K562 (cell line): ENCODE measurements at regions not wholly inside any gene's neighbourhood (a gene's known extent, or its start where the extent isn't known, plus 50 kb on each side); places are given as distances from the start of the nearest gene placed in this dataset.

ENCODE experiments used
- ATAC-seq: fragments of 200-7000 bp; cut with Tn5 transposase; 3 replicates; pipeline ENCODE4 v1.9.1; 2020; ENCODE audit warnings: moderate library complexity
- BruUV-seq: library from RNA; stranded (reverse); fragments of 400-500 nt; replicated peaks from 2 replicates; lab custom pipeline; 2021; lab: Mats Ljungman, UMichigan
- CTCF ChIA-PET: fragments of 300-600 bp; formaldehyde crosslinking; extraction: SDS; loops from one replicate; lab custom pipeline; 2021; ENCODE audit warnings: low intra/inter-chr PET ratio; lab: Yijun Ruan, JAX
- POLR2A ChIA-PET: fragments of 300-600, 350-650 bp; sonication (Branson Sonifier 250); formaldehyde crosslinking; extraction: SDS; loops from one replicate; lab custom pipeline; 2021; ENCODE audit warnings: antibody characterized with exemption, inconsistent platforms; lab: Yijun Ruan, JAX
- DNase-seq, 4 experiments: peaks; one replicate each; pipeline versions ENCODE4 v3.0.0 to v3.0.0-alpha.2; 2011 to 2018; ENCODE audit warnings: low spot score in 3 of 4, mixed read lengths in 3 of 4; ENCODE audit errors: extremely low read depth in 1 of 4
- FAIRE-seq: peaks from 2 replicates; lab custom pipeline; 2011; peaks lifted over from hg19 to GRCh38; lab: Jason Lieb, UNC
- H2AFZ ChIP-seq: 2 replicates; pipeline ENCODE4 v1.6.0; 2011; ENCODE audit warnings: low read depth, low read length, control low read depth, inconsistent platforms
- H3K27ac ChIP-seq: fragments of 200-600 bp; 3 replicates; pipeline ENCODE4 v1.8.0; 2011; ENCODE audit warnings: low read depth, mild to moderate bottlenecking, control low read depth, inconsistent platforms, low read length, moderate library complexity, mixed read lengths; ENCODE audit errors: extremely low read depth
- H3K27me3 ChIP-seq, 2 experiments: fragments of 300-600 bp in 1 of 2; 2 replicates in 1 of 2; 3 replicates in 1 of 2; pipeline versions ENCODE4 v1.6.0 to v1.8.0; 2011; ENCODE audit warnings: inconsistent platforms in 2 of 2, low read length in 2 of 2, mild to moderate bottlenecking in 1 of 2, mixed read lengths in 1 of 2, moderate library complexity in 1 of 2; ENCODE audit not compliant: control insufficient read depth in 2 of 2, insufficient read depth in 2 of 2
- H3K36me3 ChIP-seq: fragments of 300-600 bp; 3 replicates; pipeline ENCODE4 v1.8.0; 2011; ENCODE audit warnings: mild to moderate bottlenecking, low read length, inconsistent platforms; ENCODE audit not compliant: control insufficient read depth, insufficient read depth
- H3K4me1 ChIP-seq, 2 experiments: fragments of 200-600 bp in 1 of 2; replicated peaks in 1 of 2; 2 replicates in 1 of 2; 3 replicates in 1 of 2; pipeline versions ENCODE4 v1.5.1 to v1.8.0; 2011; ENCODE audit warnings: inconsistent platforms in 2 of 2, low read length in 2 of 2, mild to moderate bottlenecking in 1 of 2, mixed read lengths in 1 of 2, moderate library complexity in 1 of 2; ENCODE audit not compliant: control insufficient read depth in 2 of 2, insufficient read depth in 2 of 2
- H3K4me2 ChIP-seq: 2 replicates; pipeline ENCODE4 v1.6.1; 2011; ENCODE audit warnings: low read length, control low read depth, inconsistent platforms, mixed read lengths; ENCODE audit not compliant: insufficient read depth
- H3K4me3 ChIP-seq: fragments of 200-600 bp; sonication (generic), shearing (Covaris generic); 2 replicates; pipeline ENCODE4 v1.5.1; 2016; ENCODE audit warnings: control low read depth, inconsistent platforms
- H3K79me2 ChIP-seq: fragments of 200-600 bp; 3 replicates; pipeline ENCODE4 v1.8.0; 2011; ENCODE audit warnings: low read length, inconsistent platforms; ENCODE audit not compliant: control insufficient read depth, insufficient read depth
- H3K9ac ChIP-seq, 2 experiments: 2 replicates each; pipeline versions ENCODE4 v1.6.0 to v1.6.1; 2011; ENCODE audit warnings: low read depth in 2 of 2, low read length in 2 of 2, control low read depth in 1 of 2, inconsistent platforms in 1 of 2, mild to moderate bottlenecking in 1 of 2, mixed read lengths in 1 of 2; ENCODE audit not compliant: insufficient read depth in 1 of 2
- H3K9me1 ChIP-seq: one replicate; pipeline ENCODE4 v1.6.0; 2011; ENCODE audit warnings: inconsistent platforms, mild to moderate bottlenecking, low read length, moderate library complexity; ENCODE audit not compliant: control insufficient read depth, insufficient read depth
- H3K9me3 ChIP-seq: replicated peaks from 2 replicates; pipeline ENCODE4 v1.5.1; 2011; ENCODE audit warnings: low read depth, low read length, inconsistent platforms; ENCODE audit not compliant: control insufficient read depth, insufficient read depth
- H4K20me1 ChIP-seq: replicated peaks from 2 replicates; pipeline ENCODE4 v1.6.1; 2011; ENCODE audit warnings: low read length, inconsistent platforms, mixed read lengths; ENCODE audit not compliant: control insufficient read depth, insufficient read depth
- ASH1L ChIP-seq: fragments of 450-650 bp; IDR thresholded peaks from 2 replicates; pipeline ENCODE4 v1.6.1; 2018; ENCODE audit warnings: borderline replicate concordance, mild to moderate bottlenecking, low read depth; ENCODE audit not compliant: partially characterized antibody
- FOXP4 ChIP-seq: sonication (generic); formaldehyde crosslinking; IDR thresholded peaks from 2 replicates; pipeline ENCODE4 v1.8.0; 2022; ENCODE audit warnings: mild to moderate bottlenecking, missing genetic modification reagents, borderline replicate concordance
- GMEB1 ChIP-seq: fragments of 250-450 bp; sonication (Bioruptor Pico); IDR thresholded peaks from 2 replicates; pipeline ENCODE4 v1.4.0; 2020; ENCODE audit warnings: mild to moderate bottlenecking
- RBM39 ChIP-seq: fragments of 200-400 bp; formaldehyde crosslinking; optimal IDR thresholded peaks from 2 replicates; pipeline ENCODE3; 2018; ENCODE audit warnings: low read depth, low read length
- RFX7 ChIP-seq: fragments of 250-450 bp; sonication (Bioruptor Pico); IDR thresholded peaks from 2 replicates; pipeline ENCODE4 v1.5.1; 2021; ENCODE audit warnings: mild to moderate bottlenecking
- THRAP3 ChIP-seq: fragments of 450-650 bp; IDR thresholded peaks from 2 replicates; pipeline ENCODE4 v1.6.1; 2016; ENCODE audit warnings: mild to moderate bottlenecking, inconsistent platforms, borderline replicate concordance
- ZFPM2 ChIP-seq: fragments of 250-450 bp; sonication (Bioruptor Pico); IDR thresholded peaks from 2 replicates; pipeline ENCODE4 v1.5.1; 2022; ENCODE audit warnings: mild to moderate bottlenecking
- ZNF12 ChIP-seq: sonication (generic); formaldehyde crosslinking; IDR thresholded peaks from 2 replicates; pipeline ENCODE4 v1.4.0; 2020; ENCODE audit warnings: mild to moderate bottlenecking, missing genetic modification reagents
- ZNF143 ChIP-seq: sonication (generic); formaldehyde crosslinking; IDR thresholded peaks from 2 replicates; pipeline ENCODE4 v1.9.0; 2022; ENCODE audit warnings: mild to moderate bottlenecking, missing genetic modification reagents
- WGBS: fragments of 100-300 bp; shearing (Covaris generic); methylation state at CpG from one replicate; pipeline ENCODE4 v1.1.6; 2016; ENCODE audit warnings: low coverage, mixed read lengths; ENCODE audit not compliant: insufficient coverage; ENCODE audit errors: missing lambda C conversion rate; 5-methylcytosine and 5-hydroxymethylcytosine counted together
- in situ Hi-C: fragments of 300-500 bp; cut with MboI; formaldehyde crosslinking; loops from 4 replicates; pipeline ENCODE4 v1.15.0; 2018; ENCODE audit warnings: inconsistent platforms, mixed read lengths
- intact Hi-C: fragments of 100-400 bp; cut with micrococcal nuclease; formaldehyde crosslinking; loops from 2 replicates; pipeline ENCODE4 v1.14.2; 2022
- TF ChIP-seq, protein P1 (sequence below): IDR thresholded peaks from 2 replicates; pipeline ENCODE4 v1.6.1; 2016; ENCODE audit warnings: missing genetic modification characterization, missing compliant biosample characterization
- TF ChIP-seq, protein P2 (sequence below): fragments of 450-650 bp; IDR thresholded peaks from one replicate; pipeline ENCODE4 v1.6.1; 2018; ENCODE audit warnings: mild to moderate bottlenecking, moderate library complexity; ENCODE audit not compliant: partially characterized antibody

DNA sequence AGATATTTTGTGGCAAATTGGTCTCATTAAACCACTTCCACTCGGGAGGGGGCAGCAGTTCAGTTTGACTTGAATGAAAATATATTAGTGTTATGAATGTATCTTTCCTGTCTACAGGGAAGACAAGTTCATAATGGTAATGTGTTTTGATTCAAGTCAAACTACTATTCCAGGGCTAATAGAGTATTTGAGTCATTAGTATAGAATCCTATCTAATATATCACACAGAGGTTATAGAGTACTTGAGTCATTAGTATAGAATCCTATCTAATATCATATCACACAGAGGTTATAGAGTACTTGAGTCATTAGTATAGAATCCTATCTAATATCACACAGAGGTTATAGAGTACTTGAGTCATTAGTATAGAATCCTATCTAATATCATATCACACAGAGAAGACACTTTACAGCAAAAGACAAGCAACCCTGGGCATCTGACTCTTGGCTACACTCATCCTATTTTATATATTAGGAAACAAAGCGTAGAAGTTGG lies 199.7 kb upstream of the MAGI2 start (continued):
- TF ChIP-seq, protein P1, sequence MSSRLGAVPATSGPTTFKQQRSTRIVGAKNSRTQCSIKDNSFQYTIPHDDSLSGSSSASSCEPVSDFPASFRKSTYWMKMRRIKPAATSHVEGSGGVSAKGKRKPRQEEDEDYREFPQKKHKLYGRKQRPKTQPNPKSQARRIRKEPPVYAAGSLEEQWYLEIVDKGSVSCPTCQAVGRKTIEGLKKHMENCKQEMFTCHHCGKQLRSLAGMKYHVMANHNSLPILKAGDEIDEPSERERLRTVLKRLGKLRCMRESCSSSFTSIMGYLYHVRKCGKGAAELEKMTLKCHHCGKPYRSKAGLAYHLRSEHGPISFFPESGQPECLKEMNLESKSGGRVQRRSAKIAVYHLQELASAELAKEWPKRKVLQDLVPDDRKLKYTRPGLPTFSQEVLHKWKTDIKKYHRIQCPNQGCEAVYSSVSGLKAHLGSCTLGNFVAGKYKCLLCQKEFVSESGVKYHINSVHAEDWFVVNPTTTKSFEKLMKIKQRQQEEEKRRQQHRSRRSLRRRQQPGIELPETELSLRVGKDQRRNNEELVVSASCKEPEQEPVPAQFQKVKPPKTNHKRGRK (tag): no peak
- TF ChIP-seq, all 486 proteins: peak for 0

DNA sequence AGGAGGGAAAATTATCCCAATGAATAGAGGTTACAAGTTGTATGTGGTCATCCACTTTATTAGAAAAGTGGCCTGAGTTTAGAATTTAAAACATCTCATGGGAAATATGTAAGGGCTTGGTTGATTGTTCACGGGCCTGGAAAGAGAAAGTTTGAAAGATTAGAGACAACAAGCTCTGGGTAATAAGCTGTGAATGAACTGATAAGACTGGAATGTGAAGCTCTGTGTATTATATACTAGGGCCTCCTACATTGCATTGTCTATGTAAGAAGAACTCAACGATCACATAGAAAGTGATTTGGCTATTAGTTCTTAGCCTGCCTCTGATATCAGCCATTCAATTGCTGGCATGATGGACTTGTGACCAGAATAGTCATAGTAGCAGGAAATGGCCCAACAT lies 199.2 kb upstream of the MAGI2 start:
- no TSS peak for BruUV-seq
- no peak overlapping the region for H3K4me3 ChIP-seq
- no peak overlapping the region for H3K4me2 ChIP-seq
- H3K9ac ChIP-seq: no peak overlapping the region
- no peak for DNase-seq
- no peaks in the 10 kb centered on the region for H3K79me2 ChIP-seq
- intact Hi-C loops: no loop called here
- FAIRE-seq: no peak
- H4K20me1 ChIP-seq: no peaks in the 10 kb centered on the region
- H3K4me1 ChIP-seq: no peaks in the 10 kb centered on the region
- no peaks in the 10 kb centered on the region for H3K27me3 ChIP-seq
- TF ChIP-seq ASH1L (no peak), FOXP4 (CRISPR knock-in tag) (no peak), RFX7 (no peak), ZNF143 (CRISPR knock-in tag) (no peak), THRAP3 (no peak), ZNF12 (CRISPR knock-in tag) (no peak), ZFPM2 (CRISPR knock-in tag) (no peak), RBM39 (no peak), GMEB1 (CRISPR knock-in tag) (no peak)
- TF ChIP-seq, protein P2, sequence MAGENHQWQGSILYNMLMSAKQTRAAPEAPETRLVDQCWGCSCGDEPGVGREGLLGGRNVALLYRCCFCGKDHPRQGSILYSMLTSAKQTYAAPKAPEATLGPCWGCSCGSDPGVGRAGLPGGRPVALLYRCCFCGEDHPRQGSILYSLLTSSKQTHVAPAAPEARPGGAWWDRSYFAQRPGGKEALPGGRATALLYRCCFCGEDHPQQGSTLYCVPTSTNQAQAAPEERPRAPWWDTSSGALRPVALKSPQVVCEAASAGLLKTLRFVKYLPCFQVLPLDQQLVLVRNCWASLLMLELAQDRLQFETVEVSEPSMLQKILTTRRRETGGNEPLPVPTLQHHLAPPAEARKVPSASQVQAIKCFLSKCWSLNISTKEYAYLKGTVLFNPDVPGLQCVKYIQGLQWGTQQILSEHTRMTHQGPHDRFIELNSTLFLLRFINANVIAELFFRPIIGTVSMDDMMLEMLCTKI: no peak
- ChIA-PET CTCF (no interaction called here), POLR2A (no interaction called here)
- H3K9me1 ChIP-seq: no peaks in the 10 kb centered on the region
- no peak overlapping the region for H3K27ac ChIP-seq
- no peak for ATAC-seq
- H3K9me3 ChIP-seq: 0 out of 2 replicates have a peak, but pooled peaks cover 2% of the 10 kb centered on the region
- WGBS: 0% methylated on average over 2 of the region's 2 CpGs
- no peak overlapping the region for H2AFZ ChIP-seq
- no peaks in the 10 kb centered on the region for H3K36me3 ChIP-seq
- in situ Hi-C loops: no loop called here
